Ishikawa (cell line): ENCODE measurements at regions not wholly inside any gene's neighbourhood (a gene's known extent, or its start where the extent isn't known, plus 50 kb on each side); places are given as distances from the start of the nearest gene placed in this dataset.

Experiments used
- TAF1 ChIP-seq: IDR thresholded peaks from 2 replicates; pipeline ENCODE4 v1.6.1; 2012; ENCODE audit warnings: low read depth, mild to moderate bottlenecking
- YY1 ChIP-seq: IDR thresholded peaks from 2 replicates; pipeline ENCODE4 v1.6.1; 2012; ENCODE audit warnings: low read depth

DNA sequence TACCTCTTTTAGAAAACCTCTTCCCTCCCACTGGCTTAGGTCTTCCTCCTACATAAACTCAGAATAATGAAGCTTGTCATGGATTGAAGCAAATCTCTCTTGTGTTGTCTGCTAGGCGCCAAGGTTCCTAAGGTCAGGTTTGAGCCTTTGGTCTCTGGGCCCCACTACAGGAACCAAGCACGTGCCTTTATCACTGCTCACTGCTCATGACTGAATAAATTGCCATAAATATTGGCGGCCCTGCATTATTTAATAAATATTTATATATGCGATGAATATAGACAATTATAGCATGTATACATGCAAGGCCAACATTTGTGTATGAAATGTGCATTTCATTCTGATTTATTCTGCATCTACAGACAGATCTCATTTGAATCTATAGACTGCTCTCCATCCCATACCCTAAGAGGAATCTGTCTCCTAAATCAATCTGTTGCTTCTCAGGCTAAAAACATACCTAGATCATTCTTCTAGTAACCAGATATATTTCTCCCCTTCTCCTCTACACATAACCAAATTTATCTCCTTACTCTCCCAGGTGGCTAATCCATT, 1717.6 kb upstream of the TENM3 start:
- TF ChIP-seq YY1 = no peak
- no peak for TF ChIP-seq TAF1
